ENCODE measurements at regions not wholly inside any gene's neighbourhood (a gene's known extent, or its start where the extent isn't known, plus 50 kb on each side); places are given as distances from the start of the nearest gene placed in this dataset.

DNA sequence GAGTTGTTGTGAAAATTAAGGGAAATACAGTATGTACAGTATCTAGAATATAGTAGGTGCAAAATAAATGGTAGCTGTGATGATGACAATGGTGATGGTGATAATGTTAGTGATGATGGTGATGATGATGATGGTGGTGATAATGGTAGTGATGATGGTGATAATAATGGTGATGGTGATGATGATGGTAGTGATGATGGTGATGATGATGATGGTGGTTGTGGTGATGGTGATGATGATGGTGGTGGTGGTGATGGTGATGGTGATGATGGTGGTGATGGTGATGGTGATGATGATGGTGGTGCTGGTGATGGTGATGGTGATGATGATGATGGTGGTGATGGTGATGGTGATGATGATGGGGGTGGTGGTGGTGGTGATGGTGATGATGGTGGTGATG lies 91.3 kb upstream of the FOXF1 start:
- Histone ChIP-seq H3K9me3 (ENCODE audit: control insufficient read depth, low read length) (peaks cover 7% of the 10 kb centered on the region), H3K27me3 (ENCODE audit: control insufficient read depth, insufficient read depth) (no peaks in the 10 kb centered on the region), H3K4me3 (ENCODE audit: low read length) (no peak overlapping the region), H3K4me1 (ENCODE audit: control insufficient read depth, insufficient read depth, low read length) (no peaks in the 10 kb centered on the region), H3K27ac (ENCODE audit: low read length) (no peak overlapping the region)
- ATAC-seq, result no peak
- intact Hi-C loops (cut with DNase I), result no loop called here
- no peak for DNase-seq

GRCh38 chr16:86419518-86419917 lies 90.8 kb upstream of the FOXF1 start:
- Histone ChIP-seq H3K4me3 (ENCODE audit: low read length) (no peak overlapping the region), H3K9me3 (ENCODE audit: control insufficient read depth, low read length) (peaks cover 7% of the 10 kb centered on the region), H3K4me1 (ENCODE audit: control insufficient read depth, insufficient read depth, low read length) (no peaks in the 10 kb centered on the region), H3K27me3 (ENCODE audit: control insufficient read depth, insufficient read depth) (no peaks in the 10 kb centered on the region), H3K27ac (ENCODE audit: low read length) (no peak overlapping the region)
- 99% methylated on average over 2 of the region's 2 CpGs for WGBS
- ATAC-seq (no peak), DNase-seq (no peak)
- intact Hi-C loops (cut with DNase I), result no loop called here

DNA sequence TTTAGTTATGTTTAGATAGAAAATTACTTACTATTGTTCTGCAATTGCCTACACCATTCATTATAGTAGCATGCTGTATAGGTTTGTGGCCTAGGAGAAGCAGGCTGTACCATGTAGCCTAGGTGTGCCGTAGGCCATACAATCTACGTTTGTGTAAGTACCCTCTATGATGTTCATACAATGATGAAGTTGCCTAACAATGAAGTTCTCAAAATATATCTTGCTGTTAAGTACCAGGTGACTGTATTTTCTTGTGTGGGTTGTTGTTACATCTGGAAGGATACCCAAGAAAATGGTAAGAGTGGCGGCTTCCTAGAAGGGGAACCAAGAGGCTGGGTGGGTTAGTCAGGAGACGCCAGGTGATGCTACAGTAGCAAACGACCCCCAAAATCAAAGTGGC lies 88.3 kb upstream of the FOXF1 start:
- H3K4me1 ChIP-seq (ENCODE audit: control insufficient read depth, insufficient read depth, low read length), result no peaks in the 10 kb centered on the region
- H3K9me3 ChIP-seq (ENCODE audit: control insufficient read depth, low read length), result peaks cover 7% of the 10 kb centered on the region
- 90% methylated on average over 5 of the region's 5 CpGs for WGBS
- H3K27me3 ChIP-seq (ENCODE audit: control insufficient read depth, insufficient read depth), result no peaks in the 10 kb centered on the region
- intact Hi-C loops (cut with DNase I), result no loop called here
- no peak overlapping the region for H3K4me3 ChIP-seq (ENCODE audit: low read length)
- ATAC-seq (no peak), DNase-seq (no peak)
- H3K27ac ChIP-seq (ENCODE audit: low read length), result no peak overlapping the region

DNA sequence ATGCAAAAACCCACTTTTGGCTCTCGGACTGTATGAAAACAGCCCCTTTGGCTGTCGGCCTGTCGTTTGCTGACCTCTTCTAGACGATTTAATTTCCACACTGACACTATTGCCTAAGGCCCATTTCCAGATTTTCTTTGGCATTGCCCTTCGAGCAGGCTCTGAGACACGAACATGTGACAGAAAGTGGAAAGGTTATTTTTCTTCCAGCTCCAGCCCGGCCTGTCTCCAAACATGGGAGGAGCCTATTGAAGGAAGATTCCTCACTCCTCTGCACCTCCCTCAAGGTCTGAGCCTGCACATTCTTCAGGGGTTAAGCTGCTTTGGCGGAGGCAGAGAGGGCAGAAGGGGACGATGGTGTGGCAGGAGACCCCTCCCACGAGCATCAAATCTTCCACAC lies 85.9 kb upstream of the FOXF1 start:
- no peak overlapping the region for H3K4me3 ChIP-seq (ENCODE audit: low read length)
- 50% methylated on average over 10 of the region's 10 CpGs for WGBS
- ATAC-seq (no peak), DNase-seq (no peak)
- no peak overlapping the region for H3K27ac ChIP-seq (ENCODE audit: low read length)
- H3K9me3 ChIP-seq (ENCODE audit: control insufficient read depth, low read length), result peaks cover 7% of the 10 kb centered on the region
- H3K4me1 ChIP-seq (ENCODE audit: control insufficient read depth, insufficient read depth, low read length), result no peaks in the 10 kb centered on the region
- no peaks in the 10 kb centered on the region for H3K27me3 ChIP-seq (ENCODE audit: control insufficient read depth, insufficient read depth)
- intact Hi-C loops (cut with DNase I), result no loop called here

DNA sequence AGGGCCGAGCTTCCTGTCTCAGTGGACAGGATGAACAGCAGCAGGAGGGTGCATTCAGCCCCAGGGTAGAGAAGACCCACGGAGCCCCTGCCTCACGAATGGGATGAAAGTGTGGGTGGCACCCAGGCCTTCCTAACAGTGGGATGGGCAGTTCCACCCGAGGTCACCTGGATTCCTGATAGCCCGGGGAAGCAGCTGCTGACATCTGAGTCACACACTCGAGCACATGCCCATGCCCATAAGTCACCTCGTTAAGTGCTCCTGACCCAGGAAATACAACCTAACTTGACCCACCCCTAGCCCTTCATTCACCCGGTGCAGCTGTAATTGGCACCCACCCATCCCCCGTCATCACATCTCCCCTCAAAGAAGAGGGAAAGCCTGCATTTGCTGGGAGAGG lies 85.3 kb upstream of the FOXF1 start:
- no peak for ATAC-seq
- H3K4me1 ChIP-seq (ENCODE audit: control insufficient read depth, insufficient read depth, low read length), result no peaks in the 10 kb centered on the region
- H3K27me3 ChIP-seq (ENCODE audit: control insufficient read depth, insufficient read depth), result no peaks in the 10 kb centered on the region
- DNase-seq, result no peak
- WGBS, result 62% methylated on average over 9 of the region's 9 CpGs
- H3K4me3 ChIP-seq (ENCODE audit: low read length), result no peak overlapping the region
- intact Hi-C loops (cut with DNase I), result no loop called here
- H3K9me3 ChIP-seq (ENCODE audit: control insufficient read depth, low read length), result peaks cover 7% of the 10 kb centered on the region
- no peak overlapping the region for H3K27ac ChIP-seq (ENCODE audit: low read length)

DNA sequence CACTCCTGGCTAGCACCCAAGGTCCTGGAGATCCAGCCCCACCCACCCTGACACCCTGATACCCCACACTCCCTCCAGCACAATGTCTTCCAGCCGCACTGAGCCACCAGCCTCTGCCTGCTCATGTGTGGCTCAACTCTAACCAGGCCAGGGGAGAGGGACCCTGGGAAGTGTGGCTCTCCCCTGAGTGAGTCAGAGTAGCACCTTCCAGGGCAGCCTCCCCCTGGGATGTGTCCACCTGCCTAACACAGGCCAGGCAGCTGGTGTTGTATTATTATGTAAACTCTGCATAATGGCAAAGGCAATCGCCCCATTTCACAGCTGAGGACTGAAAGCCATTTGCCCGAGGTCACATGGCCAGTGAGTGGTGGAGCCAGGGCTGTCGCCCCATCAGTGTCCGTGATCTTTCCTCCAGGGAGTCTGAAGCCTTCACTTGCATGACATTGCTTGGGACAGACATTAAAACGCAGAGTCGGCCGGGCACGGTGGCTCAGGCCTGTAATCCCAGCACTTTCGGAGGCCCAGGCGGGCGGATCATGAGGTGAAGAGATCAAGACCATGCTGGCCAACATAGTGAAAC lies 84.2 kb upstream of the FOXF1 start:
- intact Hi-C loops (cut with DNase I), result no loop called here
- Histone ChIP-seq H3K27me3 (ENCODE audit: control insufficient read depth, insufficient read depth) (no peaks in the 10 kb centered on the region), H3K4me3 (ENCODE audit: low read length) (no peak overlapping the region), H3K27ac (ENCODE audit: low read length) (no peak overlapping the region), H3K9me3 (ENCODE audit: control insufficient read depth, low read length) (peaks cover 4% of the 10 kb centered on the region), H3K4me1 (ENCODE audit: control insufficient read depth, insufficient read depth, low read length) (no peaks in the 10 kb centered on the region)
- WGBS, result 93% methylated on average over 12 of the region's 12 CpGs
- ATAC-seq (no peak), DNase-seq (no peak)

DNA sequence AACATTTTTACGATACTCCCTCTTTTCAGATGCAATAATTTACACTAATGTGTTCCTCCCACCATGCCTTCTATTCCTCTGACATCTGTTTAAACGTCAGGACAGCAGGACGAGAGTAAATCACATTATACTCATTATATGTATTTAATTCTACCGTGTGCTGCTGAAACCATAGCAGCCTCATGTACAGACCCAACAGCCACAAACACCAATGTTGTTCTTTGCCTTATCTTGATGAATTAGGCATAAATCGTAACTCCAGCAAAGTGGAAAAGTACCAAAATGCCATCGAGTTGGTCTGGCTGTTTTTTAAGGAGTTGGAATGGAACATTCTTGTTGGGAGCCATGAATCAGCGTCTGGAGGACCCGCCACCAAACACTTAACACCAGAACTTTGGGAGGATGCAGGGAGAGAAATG lies 82.9 kb upstream of the FOXF1 start:
- peaks cover 2% of the 10 kb centered on the region for H3K9me3 ChIP-seq (ENCODE audit: control insufficient read depth, low read length)
- H3K4me3 ChIP-seq (ENCODE audit: low read length), result no peak overlapping the region
- ATAC-seq (no peak), DNase-seq (no peak)
- H3K4me1 ChIP-seq (ENCODE audit: control insufficient read depth, insufficient read depth, low read length), result no peaks in the 10 kb centered on the region
- no peak overlapping the region for H3K27ac ChIP-seq (ENCODE audit: low read length)
- intact Hi-C loops (cut with DNase I), result no loop called here
- no peaks in the 10 kb centered on the region for H3K27me3 ChIP-seq (ENCODE audit: control insufficient read depth, insufficient read depth)
- 86% methylated on average over 8 of the region's 8 CpGs for WGBS

DNA sequence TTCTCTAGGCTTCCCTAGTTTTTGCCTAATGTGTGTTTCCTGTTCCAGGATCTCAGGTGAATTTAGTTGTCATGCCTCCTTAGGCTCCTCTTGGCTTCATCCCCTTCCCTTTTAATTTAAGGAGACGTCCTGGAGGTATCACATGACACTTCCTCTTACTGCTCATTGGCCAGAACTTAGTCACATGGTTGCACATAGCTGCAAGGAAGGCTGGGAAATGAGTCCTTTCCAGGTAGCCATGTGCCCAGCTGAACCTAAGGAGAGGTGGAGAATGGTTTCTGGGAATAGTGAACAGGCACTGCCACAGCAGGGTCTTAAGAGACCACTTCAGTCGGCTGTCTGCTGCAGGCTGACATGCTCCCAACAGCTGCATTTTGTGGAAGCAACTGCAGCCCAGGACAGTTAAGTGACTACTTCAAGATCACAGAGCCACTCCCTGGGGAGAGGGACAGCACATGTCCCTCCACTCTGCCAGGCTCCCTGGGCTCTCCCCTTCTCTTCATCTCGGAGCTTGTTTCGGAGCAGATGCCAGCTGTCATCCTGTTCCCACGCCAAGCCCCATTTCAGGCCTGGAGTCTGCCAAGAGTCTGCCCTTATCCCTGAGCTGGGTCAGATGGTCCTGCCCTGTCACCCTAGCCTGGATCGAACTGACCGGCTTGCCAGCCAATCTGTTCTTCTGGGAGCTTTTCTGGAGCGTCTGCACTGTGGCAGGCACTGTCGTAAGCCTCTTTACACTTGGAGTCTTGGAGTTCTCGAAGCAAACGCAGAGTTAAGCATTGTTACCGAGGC lies 81.4 kb upstream of the FOXF1 start:
- intact Hi-C loops (cut with DNase I), result no loop called here
- Histone ChIP-seq H3K9me3 (ENCODE audit: control insufficient read depth, low read length) (peaks cover under 1% of the 10 kb centered on the region), H3K4me1 (ENCODE audit: control insufficient read depth, insufficient read depth, low read length) (no peaks in the 10 kb centered on the region), H3K27me3 (ENCODE audit: control insufficient read depth, insufficient read depth) (no peaks in the 10 kb centered on the region), H3K4me3 (ENCODE audit: low read length) (no peak overlapping the region), H3K27ac (ENCODE audit: low read length) (no peak overlapping the region)
- 75% methylated on average over 12 of the region's 12 CpGs for WGBS
- no peak for DNase-seq
- no peak for ATAC-seq

DNA sequence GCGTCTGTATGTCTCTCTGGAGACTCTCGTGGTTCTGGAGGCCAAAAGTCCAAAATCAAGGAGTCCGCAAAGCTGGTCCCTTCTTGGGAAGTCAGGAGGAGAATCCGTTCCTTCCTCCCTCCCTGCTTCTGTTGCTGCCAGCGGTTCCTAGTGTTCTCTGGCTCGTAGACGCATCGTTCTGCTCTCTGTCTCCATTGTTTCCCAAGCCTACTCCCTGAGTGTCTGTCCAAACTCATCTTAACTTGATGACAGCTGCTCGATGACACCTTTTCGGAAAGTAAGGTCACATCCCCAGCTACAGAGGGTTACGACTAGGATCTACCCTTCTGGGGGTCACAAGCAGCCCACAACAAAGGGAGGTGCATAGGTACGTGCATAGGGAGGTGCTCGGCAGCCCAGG lies 80.7 kb upstream of the FOXF1 start:
- no peaks in the 10 kb centered on the region for H3K4me1 ChIP-seq (ENCODE audit: control insufficient read depth, insufficient read depth, low read length)
- H3K27me3 ChIP-seq (ENCODE audit: control insufficient read depth, insufficient read depth), result no peaks in the 10 kb centered on the region
- ATAC-seq, result no peak
- H3K4me3 ChIP-seq (ENCODE audit: low read length), result no peak overlapping the region
- intact Hi-C loops (cut with DNase I), result no loop called here
- H3K27ac ChIP-seq (ENCODE audit: low read length), result no peak overlapping the region
- no peaks in the 10 kb centered on the region for H3K9me3 ChIP-seq (ENCODE audit: control insufficient read depth, low read length)
- DNase-seq, result no peak
- WGBS, result 72% methylated on average over 13 of the region's 13 CpGs

DNA sequence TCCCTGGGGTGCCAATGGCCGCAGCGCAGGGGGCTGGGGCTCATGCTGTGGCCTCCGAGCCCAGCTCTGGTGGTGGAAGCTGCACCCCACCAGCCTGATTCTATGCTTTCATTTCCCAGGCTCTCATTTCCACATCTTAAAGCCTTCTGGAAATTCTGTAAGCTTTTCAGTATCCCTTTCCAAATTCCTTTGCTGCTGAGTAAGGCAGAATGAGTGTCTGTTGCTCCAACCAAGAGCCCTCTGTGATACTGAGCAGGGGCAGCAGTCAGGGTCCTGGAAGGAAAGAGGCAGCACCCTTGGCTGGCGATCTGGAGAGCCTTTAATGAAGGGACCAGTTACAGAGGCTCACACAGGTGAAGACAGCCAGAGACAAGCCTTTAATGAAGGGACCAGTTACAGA lies 79.5 kb upstream of the FOXF1 start:
- H3K9me3 ChIP-seq (ENCODE audit: control insufficient read depth, low read length), result no peaks in the 10 kb centered on the region
- intact Hi-C loops (cut with DNase I), result no loop called here
- 82% methylated on average over 4 of the region's 4 CpGs for WGBS
- H3K4me3 ChIP-seq (ENCODE audit: low read length), result no peak overlapping the region
- DNase-seq (no peak), ATAC-seq (no peak)
- H3K27ac ChIP-seq (ENCODE audit: low read length), result no peak overlapping the region
- H3K4me1 ChIP-seq (ENCODE audit: control insufficient read depth, insufficient read depth, low read length), result no peaks in the 10 kb centered on the region
- no peaks in the 10 kb centered on the region for H3K27me3 ChIP-seq (ENCODE audit: control insufficient read depth, insufficient read depth)

GRCh38 chr16:86431540-86431939 lies 78.8 kb upstream of the FOXF1 start:
- Histone ChIP-seq H3K9me3 (ENCODE audit: control insufficient read depth, low read length) (no peaks in the 10 kb centered on the region), H3K27me3 (ENCODE audit: control insufficient read depth, insufficient read depth) (no peaks in the 10 kb centered on the region), H3K27ac (ENCODE audit: low read length) (no peak overlapping the region), H3K4me3 (ENCODE audit: low read length) (no peak overlapping the region), H3K4me1 (ENCODE audit: control insufficient read depth, insufficient read depth, low read length) (no peaks in the 10 kb centered on the region)
- 92% methylated on average over 11 of the region's 11 CpGs for WGBS
- intact Hi-C loops (cut with DNase I), result no loop called here
- ATAC-seq (no peak), DNase-seq (no peak)

- no peak for DNase-seq
- 83% methylated on average over 16 of the region's 16 CpGs for WGBS
- H3K4me1 ChIP-seq (ENCODE audit: control insufficient read depth, insufficient read depth, low read length), result no peaks in the 10 kb centered on the region
- no peak overlapping the region for H3K4me3 ChIP-seq (ENCODE audit: low read length)
- H3K27me3 ChIP-seq (ENCODE audit: control insufficient read depth, insufficient read depth), result no peaks in the 10 kb centered on the region
- intact Hi-C loops (cut with DNase I), result no loop called here
- no peaks in the 10 kb centered on the region for H3K9me3 ChIP-seq (ENCODE audit: control insufficient read depth, low read length)
- peak in 1 of 2 donors; percentile 25 for ATAC-seq
- no peak overlapping the region for H3K27ac ChIP-seq (ENCODE audit: low read length)
Measured at GRCh38 chr16:86432048-86432447, 78.3 kb upstream of the FOXF1 start.

Data from right cardiac atrium (tissue), 5 donors.